ENCODE measurements at regions not wholly inside any gene's neighbourhood (a gene's known extent, or its start where the extent isn't known, plus 50 kb on each side); places are given as distances from the start of the nearest gene placed in this dataset.

DNA sequence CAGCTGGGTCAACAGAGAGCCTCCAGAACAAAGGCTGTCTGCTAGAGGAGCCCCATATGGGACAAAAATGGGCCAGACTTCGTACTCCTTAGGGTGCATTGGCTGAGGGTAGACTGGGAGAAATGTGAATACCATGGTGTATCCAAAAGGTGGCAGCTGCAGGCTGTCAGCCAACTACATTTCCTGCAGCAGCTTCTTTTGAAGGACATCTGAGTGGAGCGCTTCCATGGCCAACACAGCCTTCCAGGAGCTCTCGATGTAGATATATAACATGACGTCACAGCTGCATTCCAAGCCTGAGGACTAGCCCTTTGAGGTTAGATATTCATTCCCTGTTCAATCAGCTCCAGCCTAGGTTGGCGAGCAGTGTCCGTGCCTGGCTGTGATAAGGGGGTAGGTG, 107.7 kb downstream of the MAB21L3 start:
- H3K4me3 ChIP-seq = no peak overlapping the region
- H3K9me3 ChIP-seq = no peaks in the 10 kb centered on the region
- peak; percentile 82 for ATAC-seq
- H3K27me3 ChIP-seq = no peaks in the 10 kb centered on the region
- H3K27ac ChIP-seq = no peak overlapping the region
- intact Hi-C loops (cut with DNase I) = no loop called here
- H3K36me3 ChIP-seq (replicated peaks in 1 of 2; ENCODE audit: insufficient read depth in 1 of 2, low read depth in 2 of 2) = no peaks in the 10 kb centered on the region
- peaks cover 10% of the 10 kb centered on the region for H3K4me1 ChIP-seq
- peak; percentile 48 to 76 (median 66) for DNase-seq
- WGBS, 2 donors = 18% methylated on average over 6 of the region's 6 CpGs
- no peak for TF ChIP-seq POLR2A (IDR thresholded peaks at IDR 0.05)
- TF ChIP-seq, protein P1, sequence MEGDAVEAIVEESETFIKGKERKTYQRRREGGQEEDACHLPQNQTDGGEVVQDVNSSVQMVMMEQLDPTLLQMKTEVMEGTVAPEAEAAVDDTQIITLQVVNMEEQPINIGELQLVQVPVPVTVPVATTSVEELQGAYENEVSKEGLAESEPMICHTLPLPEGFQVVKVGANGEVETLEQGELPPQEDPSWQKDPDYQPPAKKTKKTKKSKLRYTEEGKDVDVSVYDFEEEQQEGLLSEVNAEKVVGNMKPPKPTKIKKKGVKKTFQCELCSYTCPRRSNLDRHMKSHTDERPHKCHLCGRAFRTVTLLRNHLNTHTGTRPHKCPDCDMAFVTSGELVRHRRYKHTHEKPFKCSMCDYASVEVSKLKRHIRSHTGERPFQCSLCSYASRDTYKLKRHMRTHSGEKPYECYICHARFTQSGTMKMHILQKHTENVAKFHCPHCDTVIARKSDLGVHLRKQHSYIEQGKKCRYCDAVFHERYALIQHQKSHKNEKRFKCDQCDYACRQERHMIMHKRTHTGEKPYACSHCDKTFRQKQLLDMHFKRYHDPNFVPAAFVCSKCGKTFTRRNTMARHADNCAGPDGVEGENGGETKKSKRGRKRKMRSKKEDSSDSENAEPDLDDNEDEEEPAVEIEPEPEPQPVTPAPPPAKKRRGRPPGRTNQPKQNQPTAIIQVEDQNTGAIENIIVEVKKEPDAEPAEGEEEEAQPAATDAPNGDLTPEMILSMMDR (IDR thresholded peaks at IDR 0.05) = peak in 3 of 7 experiments; percentile 6 to 26 (median 16)

DNA sequence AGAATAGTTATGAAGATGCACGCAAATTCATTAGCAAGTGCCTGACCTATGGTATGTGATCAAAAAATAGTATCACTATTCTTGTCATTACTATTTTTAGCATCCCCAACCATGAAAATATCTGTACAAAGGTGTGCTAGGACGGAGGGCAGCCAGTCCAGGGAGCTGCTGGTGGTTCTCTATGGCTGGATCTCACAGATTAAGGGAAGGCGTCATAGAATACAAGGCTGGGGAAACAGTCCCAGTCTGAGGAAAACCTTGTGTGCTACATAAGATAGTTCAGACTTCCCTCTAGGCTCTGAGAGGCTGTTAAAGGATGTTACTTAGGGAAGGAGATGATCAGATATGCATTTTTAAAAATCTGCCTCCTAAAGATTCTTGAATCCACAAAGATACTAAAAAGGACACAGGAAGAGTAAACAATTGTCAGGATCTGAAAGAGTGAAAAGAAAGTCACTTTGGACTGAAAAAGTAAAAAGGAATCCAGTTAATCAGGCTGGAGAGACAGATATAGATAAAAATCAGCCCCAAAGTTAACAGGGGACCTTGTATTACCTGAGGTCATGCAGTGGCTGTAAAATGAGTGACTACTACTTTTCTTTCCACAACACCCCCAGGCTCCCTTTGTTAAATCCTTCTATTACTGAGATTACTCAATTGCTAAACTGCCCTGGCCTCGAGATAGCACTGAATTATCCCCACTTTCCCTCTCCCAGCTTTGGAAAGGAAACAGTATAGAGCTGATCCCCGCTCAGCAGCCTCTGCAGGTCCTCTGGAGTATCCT, 108.6 kb downstream of the MAB21L3 start:
- 82 to 87% methylated on average over 5 of the region's 5 CpGs for WGBS, 2 donors
- no peak overlapping the region for H3K27ac ChIP-seq
- H3K9me3 ChIP-seq = no peaks in the 10 kb centered on the region
- intact Hi-C loops (cut with DNase I) = no loop called here
- H3K4me3 ChIP-seq = no peak overlapping the region
- no peak for DNase-seq
- no peaks in the 10 kb centered on the region for H3K36me3 ChIP-seq (replicated peaks in 1 of 2; ENCODE audit: insufficient read depth in 1 of 2, low read depth in 2 of 2)
- no peak for TF ChIP-seq POLR2A (IDR thresholded peaks at IDR 0.05)
- TF ChIP-seq, protein P1 (IDR thresholded peaks at IDR 0.05) = no peak
- ATAC-seq = no peak
- no peaks in the 10 kb centered on the region for H3K27me3 ChIP-seq
- H3K4me1 ChIP-seq = peaks cover 17% of the 10 kb centered on the region

DNA sequence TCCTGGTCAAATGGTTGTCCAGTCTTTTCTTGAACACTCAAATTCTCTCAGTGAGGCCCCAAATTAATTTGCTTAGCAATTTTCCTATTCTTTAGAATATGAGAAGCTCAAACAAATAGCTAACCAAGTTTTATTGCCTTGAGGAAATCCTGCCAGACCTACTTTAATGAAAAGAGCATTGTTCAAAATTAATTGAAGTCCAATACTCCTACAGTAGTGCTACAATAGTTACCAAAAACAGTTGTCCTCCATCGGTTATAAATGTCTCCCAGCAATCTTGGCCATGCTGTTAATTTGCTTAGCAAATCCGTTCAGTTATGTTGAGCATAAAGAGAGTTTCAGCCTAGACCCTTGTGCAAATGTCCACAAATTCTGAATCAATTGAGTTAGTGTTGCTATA, 112.9 kb downstream of the MAB21L3 start:
- no peak overlapping the region for H3K4me3 ChIP-seq
- 43 to 49% methylated on average over 2 of the region's 2 CpGs for WGBS, 2 donors
- no peak for DNase-seq
- peaks cover 18% of the 10 kb centered on the region for H3K4me1 ChIP-seq
- peak; percentile 68 for ATAC-seq
- intact Hi-C loops (cut with DNase I) = no loop called here
- TF ChIP-seq, protein P1 (IDR thresholded peaks at IDR 0.05) = no peak
- TF ChIP-seq POLR2A (IDR thresholded peaks at IDR 0.05) = no peak
- no peaks in the 10 kb centered on the region for H3K27me3 ChIP-seq
- H3K27ac ChIP-seq = peak overlapping the region in 3 of 4 donors; percentile 8 to 62 (median 52)
- H3K9me3 ChIP-seq = no peaks in the 10 kb centered on the region
- no peaks in the 10 kb centered on the region for H3K36me3 ChIP-seq (replicated peaks in 1 of 2; ENCODE audit: insufficient read depth in 1 of 2, low read depth in 2 of 2)

DNA sequence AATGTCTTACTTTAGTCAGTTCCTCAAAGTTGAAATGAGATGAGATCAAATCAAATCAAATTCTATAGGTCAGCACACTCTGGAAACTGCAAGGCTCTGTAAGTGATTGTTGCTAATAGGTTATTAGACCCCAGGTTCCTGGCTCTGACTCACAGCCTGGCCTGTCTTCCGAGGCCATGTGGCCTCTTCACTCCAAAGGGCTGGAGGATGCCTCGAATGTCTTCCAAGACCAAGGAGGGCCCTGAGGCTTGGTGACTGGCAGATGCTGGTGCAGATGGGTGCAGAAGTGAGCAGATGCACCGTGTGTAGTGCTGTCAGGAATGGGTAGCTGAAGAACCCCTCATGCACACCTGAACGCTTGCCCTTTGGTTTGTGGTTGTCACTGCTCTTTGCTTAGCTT, 113.4 kb downstream of the MAB21L3 start:
- H3K27me3 ChIP-seq = no peaks in the 10 kb centered on the region
- 80 to 83% methylated on average over 4 of the region's 4 CpGs for WGBS, 2 donors
- intact Hi-C loops (cut with DNase I) = no loop called here
- peak overlapping the region in 3 of 4 donors; percentile 15 to 62 (median 16) for H3K27ac ChIP-seq
- H3K36me3 ChIP-seq (replicated peaks in 1 of 2; ENCODE audit: insufficient read depth in 1 of 2, low read depth in 2 of 2) = no peaks in the 10 kb centered on the region
- H3K4me3 ChIP-seq = no peak overlapping the region
- no peak for TF ChIP-seq POLR2A (IDR thresholded peaks at IDR 0.05)
- no peaks in the 10 kb centered on the region for H3K9me3 ChIP-seq
- DNase-seq (no peak), ATAC-seq (no peak)
- H3K4me1 ChIP-seq = peaks cover 14% of the 10 kb centered on the region

DNA sequence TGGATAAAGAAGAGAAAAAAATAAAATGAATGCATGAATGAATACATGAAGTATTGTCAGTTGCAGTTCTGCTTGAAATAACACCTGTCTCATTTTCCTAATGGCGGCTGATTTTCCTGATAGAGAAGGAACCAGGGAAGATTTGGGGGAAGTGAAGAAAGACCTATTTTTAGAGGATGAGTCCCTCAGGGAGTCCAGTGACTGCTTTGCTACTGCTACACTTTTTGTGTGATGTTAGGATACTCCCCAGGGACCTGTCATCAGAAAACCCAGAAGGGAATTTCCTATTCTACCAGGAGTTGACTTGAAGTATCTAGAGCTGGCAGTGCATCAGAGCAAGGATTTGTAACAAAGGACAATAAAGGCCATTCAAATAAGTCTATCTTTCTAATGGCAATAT, 114.8 kb downstream of the MAB21L3 start:
- 94 to 95% methylated on average over 1 of the region's 1 CpG for WGBS, 2 donors
- Histone ChIP-seq H3K9me3 (no peaks in the 10 kb centered on the region), H3K4me1 (peaks cover 14% of the 10 kb centered on the region), H3K36me3 (replicated peaks in 1 of 2; ENCODE audit: insufficient read depth in 1 of 2, low read depth in 2 of 2) (no peaks in the 10 kb centered on the region), H3K27me3 (no peaks in the 10 kb centered on the region), H3K27ac (no peak overlapping the region), H3K4me3 (no peak overlapping the region)
- TF ChIP-seq, protein P1 (IDR thresholded peaks at IDR 0.05) = no peak
- no peak for TF ChIP-seq POLR2A (IDR thresholded peaks at IDR 0.05)
- no peak for ATAC-seq
- DNase-seq = no peak
- intact Hi-C loops (cut with DNase I) = no loop called here
